ENCODE measurements at regions not wholly inside any gene's neighbourhood (a gene's known extent, or its start where the extent isn't known, plus 50 kb on each side); places are given as distances from the start of the nearest gene placed in this dataset.

- no peak for DNase-seq (ENCODE audit: low spot score)
- TF ChIP-seq CTCF (IDR thresholded peaks at IDR 0.05; ENCODE audit: borderline replicate concordance, control extremely low read depth, extremely low read depth, insufficient read depth, missing control alignments): no peak
- in situ Hi-C loops (cut with MboI; ENCODE audit: low sequenced_read_pairs, unreplicated experiment): no loop called here
Observed at GRCh38 chr20:4095639-4096038, 53.0 kb upstream of the SMOX start.

GRCh38 chr20:4091490-4092479 lies 56.8 kb upstream of the SMOX start:
- DNase-seq (ENCODE audit: low spot score): peak; percentile 72
- in situ Hi-C loops (cut with MboI; ENCODE audit: low sequenced_read_pairs, unreplicated experiment): no loop called here
- TF ChIP-seq CTCF (IDR thresholded peaks at IDR 0.05; ENCODE audit: borderline replicate concordance, control extremely low read depth, extremely low read depth, insufficient read depth, missing control alignments): peak; percentile 64

GRCh38 chr20:4090756-4091489 lies 57.7 kb upstream of the SMOX start:
- no peak for TF ChIP-seq CTCF (IDR thresholded peaks at IDR 0.05; ENCODE audit: borderline replicate concordance, control extremely low read depth, extremely low read depth, insufficient read depth, missing control alignments)
- DNase-seq (ENCODE audit: low spot score): no peak
- in situ Hi-C loops (cut with MboI; ENCODE audit: low sequenced_read_pairs, unreplicated experiment): no loop called here

GRCh38 chr20:4089756-4090487 lies 58.7 kb upstream of the SMOX start:
- no peak for TF ChIP-seq CTCF (IDR thresholded peaks at IDR 0.05; ENCODE audit: borderline replicate concordance, control extremely low read depth, extremely low read depth, insufficient read depth, missing control alignments)
- in situ Hi-C loops (cut with MboI; ENCODE audit: low sequenced_read_pairs, unreplicated experiment): loop anchor here (10.0 kb wide), 1 partner anchor 205 kb away; the partner anchor contains the start of gene PANK2
- no peak for DNase-seq (ENCODE audit: low spot score)

GRCh38 chr20:4088766-4089165 lies 59.9 kb upstream of the SMOX start:
- no peak for DNase-seq (ENCODE audit: low spot score)
- in situ Hi-C loops (cut with MboI; ENCODE audit: low sequenced_read_pairs, unreplicated experiment): loop anchor here (10.0 kb wide), 1 partner anchor 204 kb away; the partner anchor contains the start of gene PANK2
- TF ChIP-seq CTCF (IDR thresholded peaks at IDR 0.05; ENCODE audit: borderline replicate concordance, control extremely low read depth, extremely low read depth, insufficient read depth, missing control alignments): no peak

DNA sequence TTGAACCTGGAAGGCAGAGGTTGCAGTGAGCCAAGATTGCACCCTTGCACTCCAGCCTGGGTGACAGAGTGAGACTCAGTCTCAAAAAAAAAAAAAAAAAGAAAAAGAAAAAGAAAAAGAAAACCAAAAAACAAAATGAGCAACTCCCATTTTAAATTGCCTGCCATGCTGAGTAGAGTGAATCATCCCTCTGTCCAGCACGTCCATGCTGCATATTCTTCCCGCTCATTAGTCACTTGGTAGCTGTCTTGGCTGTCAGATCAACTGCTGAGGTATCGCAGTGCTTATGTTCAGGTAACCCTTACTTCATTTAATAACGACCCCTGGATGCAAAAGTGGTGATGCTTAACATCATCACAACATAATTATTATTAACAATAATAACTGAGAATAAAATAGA lies 60.7 kb upstream of the SMOX start:
- TF ChIP-seq CTCF (IDR thresholded peaks at IDR 0.05; ENCODE audit: borderline replicate concordance, control extremely low read depth, extremely low read depth, insufficient read depth, missing control alignments): no peak
- no peak for DNase-seq (ENCODE audit: low spot score)
- in situ Hi-C loops (cut with MboI; ENCODE audit: low sequenced_read_pairs, unreplicated experiment): loop anchor here (10.0 kb wide), 1 partner anchor 203 kb away; the partner anchor contains the start of gene PANK2
